ENCODE measurements at regions not wholly inside any gene's neighbourhood (a gene's known extent, or its start where the extent isn't known, plus 50 kb on each side); places are given as distances from the start of the nearest gene placed in this dataset.

DNA sequence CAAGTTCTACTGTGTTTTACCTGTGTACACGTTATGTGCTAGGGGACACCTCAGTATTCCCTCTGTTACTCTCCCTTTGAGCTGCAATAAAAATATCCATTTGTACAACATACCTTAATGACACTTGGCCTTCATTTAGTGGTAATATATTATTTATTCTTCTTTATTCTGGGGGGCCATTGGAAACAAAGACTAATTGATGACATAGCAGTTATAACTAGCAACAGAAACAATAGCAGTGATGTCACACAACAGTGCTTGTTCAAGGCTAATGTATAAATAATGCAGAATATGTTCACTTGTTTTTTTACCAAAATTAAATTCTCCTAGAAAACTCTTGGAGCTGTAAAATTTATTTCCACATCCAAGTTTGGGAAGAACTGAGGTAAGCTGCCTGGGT is 92.2 kb upstream of the FAM83B start:
- TF ChIP-seq, protein P1, sequence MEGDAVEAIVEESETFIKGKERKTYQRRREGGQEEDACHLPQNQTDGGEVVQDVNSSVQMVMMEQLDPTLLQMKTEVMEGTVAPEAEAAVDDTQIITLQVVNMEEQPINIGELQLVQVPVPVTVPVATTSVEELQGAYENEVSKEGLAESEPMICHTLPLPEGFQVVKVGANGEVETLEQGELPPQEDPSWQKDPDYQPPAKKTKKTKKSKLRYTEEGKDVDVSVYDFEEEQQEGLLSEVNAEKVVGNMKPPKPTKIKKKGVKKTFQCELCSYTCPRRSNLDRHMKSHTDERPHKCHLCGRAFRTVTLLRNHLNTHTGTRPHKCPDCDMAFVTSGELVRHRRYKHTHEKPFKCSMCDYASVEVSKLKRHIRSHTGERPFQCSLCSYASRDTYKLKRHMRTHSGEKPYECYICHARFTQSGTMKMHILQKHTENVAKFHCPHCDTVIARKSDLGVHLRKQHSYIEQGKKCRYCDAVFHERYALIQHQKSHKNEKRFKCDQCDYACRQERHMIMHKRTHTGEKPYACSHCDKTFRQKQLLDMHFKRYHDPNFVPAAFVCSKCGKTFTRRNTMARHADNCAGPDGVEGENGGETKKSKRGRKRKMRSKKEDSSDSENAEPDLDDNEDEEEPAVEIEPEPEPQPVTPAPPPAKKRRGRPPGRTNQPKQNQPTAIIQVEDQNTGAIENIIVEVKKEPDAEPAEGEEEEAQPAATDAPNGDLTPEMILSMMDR (IDR thresholded peaks at IDR 0.05) = no peak
- no peak for DNase-seq
- H3K4me3 ChIP-seq = no peak overlapping the region
- no peak overlapping the region for H3K27ac ChIP-seq
- no peaks in the 10 kb centered on the region for H3K27me3 ChIP-seq
- intact Hi-C loops (cut with DNase I) = no loop called here
- H3K36me3 ChIP-seq = no peaks in the 10 kb centered on the region
- no peaks in the 10 kb centered on the region for H3K4me1 ChIP-seq
- no peaks in the 10 kb centered on the region for H3K9me3 ChIP-seq
- H3K9ac ChIP-seq (ENCODE audit: low read depth in 2 of 2, low read length in 2 of 2) = no peak overlapping the region

DNA sequence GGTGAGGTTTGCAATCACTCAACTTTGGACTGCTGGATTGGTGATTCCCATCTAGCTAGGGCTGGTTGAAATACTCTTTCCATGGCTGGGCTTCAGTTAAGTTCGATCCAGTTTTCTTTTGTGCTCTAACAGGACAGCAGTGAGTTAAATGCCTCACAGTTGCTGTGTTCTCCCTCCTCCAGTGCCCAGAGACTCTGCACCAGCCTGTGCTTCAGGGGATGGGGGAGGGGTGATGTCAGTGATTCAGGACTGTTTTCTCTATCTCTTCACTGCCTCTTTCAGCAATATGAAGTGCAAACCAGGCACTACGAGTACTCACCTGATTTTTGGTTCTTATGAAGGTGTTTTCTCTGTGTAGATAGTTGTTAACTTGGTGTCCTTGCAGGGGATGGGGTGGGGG is 88.2 kb upstream of the FAM83B start:
- H3K9ac ChIP-seq (ENCODE audit: low read depth in 2 of 2, low read length in 2 of 2) = no peak overlapping the region
- H3K4me3 ChIP-seq = no peak overlapping the region
- TF ChIP-seq, protein P1 (IDR thresholded peaks at IDR 0.05) = no peak
- no peaks in the 10 kb centered on the region for H3K27me3 ChIP-seq
- intact Hi-C loops (cut with DNase I) = no loop called here
- H3K4me1 ChIP-seq = no peaks in the 10 kb centered on the region
- no peak for DNase-seq
- no peaks in the 10 kb centered on the region for H3K9me3 ChIP-seq
- no peaks in the 10 kb centered on the region for H3K36me3 ChIP-seq
- no peak overlapping the region for H3K27ac ChIP-seq

- Histone ChIP-seq H3K27ac (no peak overlapping the region), H3K4me1 (no peaks in the 10 kb centered on the region), H3K4me3 (no peak overlapping the region), H3K9me3 (no peaks in the 10 kb centered on the region), H3K36me3 (no peaks in the 10 kb centered on the region), H3K9ac (ENCODE audit: low read depth in 2 of 2, low read length in 2 of 2) (no peak overlapping the region), H3K27me3 (no peaks in the 10 kb centered on the region)
- TF ChIP-seq, protein P1 (IDR thresholded peaks at IDR 0.05) = no peak
- no peak for DNase-seq
- intact Hi-C loops (cut with DNase I) = no loop called here
Measured at GRCh38 chr6:54768494-54768893, 78.1 kb upstream of the FAM83B start.

- TF ChIP-seq, protein P1 (IDR thresholded peaks at IDR 0.05) = no peak
- intact Hi-C loops (cut with DNase I) = no loop called here
- no peaks in the 10 kb centered on the region for H3K4me1 ChIP-seq
- no peak overlapping the region for H3K9ac ChIP-seq (ENCODE audit: low read depth in 2 of 2, low read length in 2 of 2)
- DNase-seq = no peak
- no peaks in the 10 kb centered on the region for H3K9me3 ChIP-seq
- no peaks in the 10 kb centered on the region for H3K36me3 ChIP-seq
- H3K27ac ChIP-seq = no peak overlapping the region
- no peak overlapping the region for H3K4me3 ChIP-seq
- H3K27me3 ChIP-seq = no peaks in the 10 kb centered on the region
Measured at GRCh38 chr6:54770328-54770727, 76.2 kb upstream of the FAM83B start.

GRCh38 chr6:54771968-54772367 is 74.6 kb upstream of the FAM83B start:
- no peaks in the 10 kb centered on the region for H3K9me3 ChIP-seq
- intact Hi-C loops (cut with DNase I) = no loop called here
- H3K4me1 ChIP-seq = no peaks in the 10 kb centered on the region
- H3K36me3 ChIP-seq = no peaks in the 10 kb centered on the region
- TF ChIP-seq, protein P1 (IDR thresholded peaks at IDR 0.05) = no peak
- no peak overlapping the region for H3K27ac ChIP-seq
- DNase-seq = no peak
- no peak overlapping the region for H3K4me3 ChIP-seq
- no peaks in the 10 kb centered on the region for H3K27me3 ChIP-seq
- H3K9ac ChIP-seq (ENCODE audit: low read depth in 2 of 2, low read length in 2 of 2) = no peak overlapping the region

DNA sequence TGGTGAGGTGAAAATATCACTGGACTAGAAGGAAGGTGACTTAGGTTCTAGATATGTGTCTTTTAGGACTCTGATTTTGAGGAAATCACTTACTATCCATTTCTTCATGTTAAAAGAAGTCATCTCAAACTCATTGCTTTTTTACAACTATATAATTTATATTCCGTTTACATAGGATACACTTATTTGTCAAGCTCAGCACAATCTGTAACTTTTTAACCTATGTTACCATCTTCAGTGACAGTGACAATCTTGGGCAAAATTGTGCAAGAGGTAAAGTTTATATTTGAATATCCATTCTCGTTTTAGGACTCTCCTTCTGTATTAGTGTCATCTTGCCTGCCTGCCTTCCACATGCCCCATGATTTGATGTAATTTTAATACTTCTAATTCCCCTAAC is 74.0 kb upstream of the FAM83B start:
- no peak overlapping the region for H3K27ac ChIP-seq

More for the DNA sequence above, 74.0 kb upstream of the FAM83B start:
- Histone ChIP-seq H3K36me3 (no peaks in the 10 kb centered on the region), H3K4me3 (no peak overlapping the region), H3K9ac (ENCODE audit: low read depth in 2 of 2, low read length in 2 of 2) (no peak overlapping the region), H3K27me3 (no peaks in the 10 kb centered on the region), H3K4me1 (no peaks in the 10 kb centered on the region), H3K9me3 (no peaks in the 10 kb centered on the region)
- TF ChIP-seq, protein P1 (IDR thresholded peaks at IDR 0.05) = no peak
- intact Hi-C loops (cut with DNase I) = no loop called here
- DNase-seq = no peak
